HuH-7 (cell line): ENCODE measurements at regions not wholly inside any gene's neighbourhood (a gene's known extent, or its start where the extent isn't known, plus 50 kb on each side); places are given as distances from the start of the nearest gene placed in this dataset.
"Not testable (repeated sequence)": the region's sequence is repeated elsewhere in the genome, so short reads cannot be mapped to it uniquely, and the experiment has no call there.

ENCODE experiments used
- DNase-seq: peaks from one replicate; pipeline ENCODE4 v3.0.0; 2011; ENCODE audit warnings: low spot score

DNA sequence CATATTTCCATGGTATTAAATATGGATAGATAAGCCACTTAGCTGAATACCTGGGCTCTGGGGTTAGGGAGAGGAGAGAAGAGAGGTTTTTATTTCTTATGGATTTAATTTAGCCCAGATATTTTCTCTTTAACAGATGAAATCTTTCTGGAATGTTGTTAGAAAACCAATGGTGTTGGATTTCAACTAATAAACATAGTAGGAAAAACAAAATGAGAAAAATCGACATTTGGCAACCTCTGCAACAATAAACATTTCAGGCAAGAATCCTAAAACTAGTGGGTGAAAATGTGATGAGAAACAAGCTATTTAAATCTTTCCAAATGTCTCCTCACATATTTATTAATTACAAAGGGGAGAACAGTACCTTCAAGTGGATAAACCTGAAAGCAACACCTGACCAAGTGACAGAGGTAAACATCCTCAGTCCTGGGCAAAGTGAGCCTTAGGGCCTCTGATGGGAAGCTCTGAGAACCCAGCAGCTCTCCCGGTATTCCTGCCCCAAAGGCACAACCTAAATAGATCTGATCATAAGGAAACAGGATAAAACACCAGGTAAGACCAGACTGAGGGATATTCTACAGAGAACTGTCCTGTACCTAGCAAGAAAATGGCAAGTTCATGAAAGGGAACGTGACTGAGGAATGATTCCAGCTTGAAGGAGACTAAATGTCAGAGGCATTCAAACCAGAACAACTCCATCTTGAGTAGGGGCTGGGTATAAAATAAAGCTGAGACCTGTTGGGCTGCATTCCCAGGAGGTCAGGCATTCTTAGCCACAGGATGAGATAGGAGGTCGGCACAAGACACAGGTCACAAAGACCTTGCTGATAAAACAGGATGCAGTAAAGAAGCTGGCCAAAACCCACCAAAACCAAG lies 163.7 kb downstream of the ESM1 start:
- no peak for DNase-seq

DNA sequence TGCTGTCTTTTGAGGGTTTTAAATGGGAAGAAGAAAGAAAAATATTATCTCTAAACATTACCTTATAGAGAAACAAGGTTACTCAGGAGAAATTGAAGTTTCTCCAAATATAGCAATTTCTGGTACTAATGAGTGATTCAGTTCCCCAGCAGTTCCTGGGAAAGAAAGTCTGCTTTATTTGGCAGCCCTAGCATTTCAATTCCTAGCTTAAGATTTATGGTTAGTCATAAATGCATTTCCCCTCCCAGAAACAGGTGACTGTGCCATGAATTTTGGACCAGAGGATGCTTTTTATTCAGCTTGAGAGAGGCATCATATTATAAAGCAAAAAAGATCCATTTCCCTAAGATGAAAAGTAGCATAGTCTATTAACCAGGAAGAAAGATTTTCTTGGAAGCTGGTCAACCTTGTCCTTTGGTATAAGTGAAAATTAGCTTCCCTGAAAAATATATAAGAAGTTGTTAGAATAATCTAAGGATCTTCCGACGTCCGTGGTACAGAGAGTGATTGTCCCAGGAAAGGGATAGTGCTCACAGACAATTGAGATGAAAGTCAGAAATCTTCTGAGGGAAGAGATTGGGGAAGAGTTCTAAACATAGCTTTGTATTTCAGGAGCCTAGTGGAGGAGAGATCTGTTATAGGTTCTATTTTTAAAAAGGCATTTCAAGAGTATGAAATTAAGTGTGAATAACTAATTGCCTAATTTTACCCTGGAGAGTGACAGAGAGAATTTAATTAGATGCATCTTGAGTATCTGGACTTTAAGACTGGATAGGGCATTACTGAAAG lies 164.9 kb downstream of the ESM1 start:
- DNase-seq: no peak

DNA sequence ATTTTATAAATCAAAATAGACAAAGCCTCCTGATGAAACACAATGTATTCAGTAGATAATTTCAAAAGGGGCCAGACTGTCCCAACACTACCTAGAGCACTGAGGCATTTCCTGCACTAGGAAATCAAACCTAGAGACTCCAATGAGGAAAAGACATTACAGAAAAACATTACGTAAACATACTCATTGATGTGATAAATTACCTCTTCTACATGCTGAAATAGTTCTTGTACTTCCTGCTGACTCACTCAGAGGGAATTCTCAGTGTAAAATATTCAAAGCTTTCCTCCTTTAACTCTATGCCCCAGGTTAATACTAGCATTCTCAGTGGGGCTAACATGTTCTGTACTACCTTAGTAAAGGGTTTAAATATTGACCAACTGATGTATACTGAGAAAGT lies 178.0 kb downstream of the ESM1 start:
- no peak for DNase-seq

DNA sequence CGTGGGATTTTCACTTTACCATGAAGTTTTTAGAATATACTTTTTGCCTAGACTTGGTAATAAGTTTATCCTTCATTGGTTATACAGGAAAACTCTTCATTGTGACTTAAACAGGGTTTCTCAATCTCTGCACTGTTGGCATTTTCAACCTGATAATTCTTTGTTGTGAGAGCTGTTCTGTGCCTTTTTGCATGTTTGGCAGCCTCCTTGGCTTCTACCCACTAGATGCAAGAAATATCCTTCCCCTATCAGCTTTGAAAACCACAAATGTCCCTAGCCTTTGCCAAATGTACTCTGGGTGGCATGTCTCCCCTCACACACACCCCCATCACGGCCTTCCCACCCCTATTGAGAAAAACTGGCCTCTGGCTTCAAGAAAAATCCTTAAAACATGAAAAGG lies 180.9 kb downstream of the ESM1 start:
- no peak for DNase-seq

DNA sequence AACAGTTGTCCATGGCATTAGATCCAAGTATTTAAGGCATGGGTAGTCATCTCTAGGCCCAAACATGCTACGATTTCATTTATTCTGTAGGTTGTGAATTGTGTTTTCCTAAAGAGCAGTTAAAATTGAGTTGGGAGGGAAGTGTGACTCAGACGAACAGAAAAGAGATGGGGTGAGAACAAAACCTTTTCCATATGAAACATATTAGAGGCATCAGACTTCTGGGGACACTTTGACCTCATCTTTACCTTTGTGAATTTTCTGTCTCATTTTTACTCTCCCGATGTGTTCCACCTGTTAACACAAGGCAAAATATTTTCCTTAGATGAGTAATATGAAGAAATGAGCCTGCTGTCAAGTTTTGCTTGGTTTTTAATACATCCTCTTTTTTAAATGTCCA lies 181.3 kb downstream of the ESM1 start:
- DNase-seq: no peak

DNA sequence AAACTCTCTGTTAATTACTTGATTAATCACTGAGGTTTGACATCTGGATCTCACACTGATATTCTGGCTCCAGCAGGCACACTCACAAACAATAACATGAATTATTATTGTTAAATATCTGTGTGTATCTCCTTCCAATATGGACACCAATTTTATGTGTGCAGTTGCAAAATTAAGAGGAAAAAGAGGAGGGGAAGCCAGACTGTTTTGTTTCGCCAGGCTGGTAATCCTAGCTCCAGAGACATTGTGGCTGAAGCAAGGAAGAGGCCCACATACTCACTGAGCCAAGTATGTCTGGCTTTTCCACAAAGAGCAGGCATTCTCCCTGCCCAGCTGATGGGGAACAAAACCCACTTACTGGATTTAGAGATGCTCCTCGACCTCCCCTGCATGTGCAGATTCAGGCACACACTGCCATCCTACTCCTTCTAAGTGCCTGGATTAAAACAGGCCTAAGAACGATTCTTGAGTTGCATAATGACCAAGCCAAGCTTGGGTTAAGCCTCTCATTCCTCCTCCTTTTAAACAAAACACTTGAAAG lies 181.9 kb downstream of the ESM1 start:
- DNase-seq: no peak

DNA sequence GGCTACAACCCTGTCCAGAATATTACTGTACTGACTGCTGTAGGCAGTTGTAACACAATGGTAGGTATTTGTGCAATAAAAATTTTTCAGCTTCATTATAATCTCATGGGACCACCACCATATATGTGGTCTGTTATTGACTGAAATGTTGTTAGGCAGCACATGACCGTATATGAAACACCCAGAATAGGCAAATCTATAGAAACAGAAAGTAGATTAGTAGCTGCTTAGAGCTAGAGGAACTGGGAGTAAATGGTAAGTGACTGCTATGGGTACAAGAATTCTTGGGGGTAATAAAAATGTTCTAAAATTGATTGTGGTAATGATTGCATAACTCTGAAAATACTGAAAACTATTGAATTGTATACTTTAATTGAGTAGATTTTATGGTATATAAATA lies 185.7 kb downstream of the ESM1 start:
- no peak for DNase-seq

DNA sequence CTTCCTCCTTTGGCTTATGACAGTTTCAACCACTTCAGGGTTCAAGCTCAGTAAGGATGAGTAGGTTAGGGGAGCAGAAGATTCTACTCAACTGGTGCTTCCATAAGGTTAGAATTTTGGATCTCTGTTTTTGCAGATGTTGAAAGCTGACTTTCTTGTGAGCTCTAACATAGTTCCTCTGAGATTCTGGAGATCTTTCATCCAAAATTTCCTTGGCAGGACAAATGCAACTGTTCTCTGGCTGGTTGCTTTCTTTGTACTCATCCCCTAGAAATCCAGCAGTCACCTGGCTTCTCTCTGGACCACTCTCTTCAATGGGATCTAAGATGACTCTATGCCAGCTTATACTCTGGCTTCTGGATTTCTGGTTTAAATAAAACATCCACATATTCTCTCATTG lies 189.6 kb downstream of the ESM1 start:
- no peak for DNase-seq

DNA sequence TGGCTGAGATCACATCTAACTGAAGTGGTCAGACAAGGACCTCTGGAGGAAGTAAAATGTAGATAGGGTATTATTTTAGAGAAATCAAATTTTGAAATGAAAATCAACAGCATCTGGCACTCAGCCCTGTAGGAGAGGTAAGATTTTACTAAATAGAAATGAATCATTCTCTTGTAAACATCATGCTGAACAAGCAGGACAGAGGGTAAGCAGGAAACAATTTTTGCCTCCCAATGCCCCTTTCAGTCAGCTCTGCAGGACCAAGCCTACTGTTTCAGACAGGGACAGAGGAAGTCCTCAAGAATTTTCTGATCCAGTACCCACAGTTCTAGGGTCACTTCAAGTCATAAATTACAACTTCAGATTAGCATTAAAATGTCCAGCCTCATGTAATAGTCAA lies 190.1 kb downstream of the ESM1 start:
- no peak for DNase-seq

DNA sequence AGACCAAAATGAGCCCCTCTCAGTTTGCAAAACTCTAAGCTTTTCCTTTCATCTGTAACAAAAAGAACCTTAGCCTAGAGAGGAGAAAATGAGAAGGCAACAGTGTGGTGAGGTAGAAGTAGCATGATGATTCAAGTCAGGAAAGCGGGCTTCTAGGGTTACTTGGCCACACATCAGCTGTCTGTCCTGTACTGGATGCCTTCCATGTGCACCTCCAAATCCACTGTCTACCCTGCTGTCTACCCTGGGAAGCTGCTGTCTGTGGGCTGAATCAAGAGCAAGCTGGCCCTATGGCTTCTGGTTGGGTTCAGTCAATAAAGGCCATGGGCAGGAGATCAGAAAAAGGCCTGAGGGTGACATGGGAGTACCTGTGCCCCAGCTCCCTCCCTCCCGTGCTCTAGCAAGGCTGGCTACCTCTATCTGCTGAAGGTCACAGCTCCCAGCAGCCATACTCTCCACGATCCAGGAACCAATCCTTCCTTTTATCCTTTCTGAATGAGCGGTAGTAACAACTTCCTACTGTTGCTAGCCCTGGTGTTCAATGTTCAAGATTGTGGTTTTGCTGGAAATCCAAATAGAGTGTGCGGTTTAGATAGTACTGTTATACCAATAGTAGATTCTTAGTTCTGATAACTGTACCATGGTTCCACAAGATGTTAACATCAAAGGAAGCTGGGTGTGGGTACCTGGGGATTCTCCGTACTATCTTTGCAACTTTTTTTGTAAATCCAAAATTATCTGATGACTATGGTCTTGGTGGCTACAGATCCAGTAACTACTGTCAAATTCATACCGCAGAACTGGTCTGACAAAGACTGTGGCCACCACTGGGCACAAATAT lies 191.0 kb downstream of the ESM1 start:
- DNase-seq: no peak

DNA sequence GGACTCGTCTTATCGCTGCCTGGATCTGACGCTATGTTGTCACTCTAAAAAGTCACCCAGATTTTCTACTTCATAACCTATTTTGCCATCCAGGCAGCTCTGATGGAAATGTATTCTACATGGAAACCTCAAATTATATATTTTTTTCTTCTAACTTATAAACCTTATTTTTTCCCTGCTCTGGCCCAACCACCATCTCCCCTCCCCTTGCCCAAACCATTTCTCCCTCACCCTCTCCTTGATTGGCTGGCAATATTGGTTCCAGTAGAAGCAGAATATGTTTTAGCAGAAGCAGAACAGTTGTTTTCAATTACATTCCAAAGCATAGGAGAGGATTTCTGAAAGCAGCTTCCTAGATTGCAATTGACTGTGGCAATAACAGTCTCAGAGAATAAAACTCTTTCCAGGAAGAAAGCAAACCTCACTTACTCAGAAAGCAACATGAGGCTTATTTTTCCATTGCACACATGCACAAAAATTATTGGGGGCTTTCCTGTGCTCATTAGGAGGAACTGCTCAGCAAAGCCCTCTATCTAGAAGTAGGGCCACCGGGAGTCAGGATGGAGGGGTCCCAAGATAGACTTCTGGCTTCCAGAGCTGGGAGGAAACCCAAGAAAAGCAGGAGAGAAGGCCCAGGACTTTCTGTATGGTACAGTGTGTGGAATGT lies 191.8 kb downstream of the ESM1 start:
- no peak for DNase-seq

DNA sequence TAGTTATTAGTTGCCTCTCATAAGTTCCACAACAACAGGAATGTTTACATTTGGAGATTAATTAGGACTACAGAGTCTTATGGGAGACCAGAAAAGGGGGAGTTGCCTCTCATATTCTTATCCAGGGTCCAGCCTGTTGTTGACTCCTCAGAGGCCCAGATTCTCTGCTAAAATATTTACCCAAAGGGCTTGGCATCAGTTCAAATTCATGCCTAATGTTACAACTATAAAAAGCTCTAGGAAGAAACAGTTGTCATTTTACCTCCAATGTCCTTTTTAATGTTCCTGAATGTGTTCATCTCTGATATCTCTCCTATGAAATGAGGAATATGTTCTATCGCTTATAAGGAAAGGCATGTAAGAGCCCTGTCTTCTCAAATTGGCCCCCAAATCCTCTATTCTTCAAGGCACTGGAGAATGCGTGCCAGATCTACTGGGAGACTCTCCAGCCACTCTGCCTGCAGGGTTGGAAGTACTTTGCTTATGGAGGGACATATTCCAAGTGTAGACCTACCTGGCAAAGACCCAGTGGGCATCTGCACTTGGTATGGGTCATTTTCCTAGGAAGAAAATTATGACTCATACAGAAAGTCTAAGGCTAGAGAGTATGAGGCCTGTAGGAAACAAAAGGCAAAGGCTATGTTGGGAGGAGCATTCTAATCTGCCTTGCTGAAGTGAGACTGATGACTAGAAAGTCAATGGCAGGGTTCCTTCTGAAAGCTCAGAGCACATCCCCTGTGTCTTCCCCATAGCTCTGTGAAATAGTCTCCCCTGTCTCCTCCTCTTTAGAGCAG lies 192.6 kb downstream of the ESM1 start:
- DNase-seq: no peak

DNA sequence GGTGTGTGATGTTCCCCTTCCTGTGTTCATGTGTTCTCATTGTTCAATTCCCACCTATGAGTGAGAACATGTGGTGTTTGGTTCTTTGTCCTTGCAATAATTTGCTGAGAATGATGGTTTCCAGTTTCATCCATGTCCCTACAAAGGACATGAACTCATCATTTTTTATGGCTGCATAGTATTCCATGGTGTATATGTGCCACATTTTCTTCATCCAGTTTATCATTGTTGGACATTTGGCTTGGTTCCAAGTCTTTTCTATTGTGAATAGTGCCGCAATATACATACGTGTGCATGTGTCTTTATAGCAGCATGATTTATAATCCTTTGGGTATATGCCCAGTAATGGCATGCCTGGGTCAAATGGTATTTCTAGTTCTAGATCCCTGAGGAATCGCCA lies 197.5 kb downstream of the ESM1 start:
- DNase-seq: not testable (repeated sequence)

DNA sequence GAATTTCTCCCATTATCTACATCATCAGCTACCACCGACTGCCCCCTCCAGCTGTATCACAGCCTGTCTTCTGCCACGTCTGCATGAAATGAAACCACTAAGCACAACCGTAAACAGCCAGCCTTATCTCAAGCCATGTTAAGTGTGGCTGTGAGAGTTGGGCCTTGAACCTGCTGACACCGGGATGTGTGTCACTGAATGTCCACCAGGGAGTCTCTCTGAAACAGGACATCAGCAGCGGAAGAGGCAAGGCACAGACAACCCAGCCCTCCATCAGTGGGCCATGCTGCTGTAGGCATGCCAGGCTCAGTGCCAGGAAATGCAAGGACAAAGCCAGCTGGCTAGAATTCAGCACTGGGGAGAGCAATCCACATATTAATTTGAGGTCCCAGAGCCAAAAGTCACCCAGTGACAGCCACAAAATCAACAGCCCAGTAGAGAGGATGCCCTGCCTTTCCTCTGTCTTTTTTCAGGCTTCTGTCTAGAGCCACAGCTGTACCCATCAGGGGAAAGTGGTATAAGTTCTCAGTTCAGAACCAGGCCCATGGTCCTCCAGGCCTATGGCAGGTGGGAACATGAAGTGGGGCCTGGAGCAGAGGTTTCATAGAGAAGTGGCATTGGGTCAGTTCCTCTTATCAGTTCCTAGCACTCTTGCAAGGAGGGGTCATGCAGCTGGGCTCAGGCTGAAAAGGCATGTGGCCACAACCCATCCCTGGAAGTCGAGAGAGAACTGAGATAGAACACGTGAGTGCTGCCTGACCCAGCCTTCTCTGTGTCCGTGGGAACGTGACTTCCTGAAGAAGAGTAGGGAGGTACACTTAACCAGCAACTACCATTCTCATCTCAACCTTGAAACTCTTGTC lies 199.4 kb downstream of the ESM1 start:
- DNase-seq: peak; percentile 4

DNA sequence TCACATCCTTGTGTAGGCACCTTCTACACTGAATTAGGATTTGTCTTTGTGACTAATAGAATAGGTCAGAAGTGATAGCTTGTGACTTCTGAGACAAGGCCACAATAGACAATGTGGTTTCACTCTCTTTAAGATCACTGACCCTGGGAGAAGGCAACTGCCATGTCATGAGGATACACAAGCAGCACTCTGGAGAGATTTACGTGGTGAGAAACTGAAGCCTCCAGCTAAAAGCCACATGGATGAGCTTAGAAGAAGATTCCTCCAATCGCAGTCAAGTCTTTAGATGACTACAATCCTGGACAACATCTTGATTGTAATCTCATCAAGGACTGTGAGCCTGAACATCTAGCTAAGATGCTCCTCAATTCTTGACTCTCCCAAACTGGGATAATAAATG lies 206.6 kb downstream of the ESM1 start:
- DNase-seq: no peak

DNA sequence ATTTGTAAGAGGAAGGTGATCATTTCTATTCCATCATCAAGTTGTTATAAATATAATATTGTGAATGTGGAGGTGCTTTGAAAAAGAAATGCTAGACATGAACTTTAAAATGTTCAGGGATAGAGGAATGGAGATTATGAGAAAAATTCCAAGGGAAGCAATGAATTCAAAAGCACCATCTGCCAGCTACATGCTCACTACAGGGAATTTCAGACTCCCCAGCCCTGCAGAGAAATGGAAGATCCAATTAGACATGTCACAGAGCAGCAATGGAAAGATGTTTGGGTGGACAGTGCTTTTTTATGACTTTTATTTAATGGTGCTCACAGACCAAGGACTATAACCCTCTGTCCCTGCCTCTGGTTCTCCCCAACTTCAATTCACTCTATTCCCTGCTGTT lies 209.7 kb downstream of the ESM1 start:
- no peak for DNase-seq

DNA sequence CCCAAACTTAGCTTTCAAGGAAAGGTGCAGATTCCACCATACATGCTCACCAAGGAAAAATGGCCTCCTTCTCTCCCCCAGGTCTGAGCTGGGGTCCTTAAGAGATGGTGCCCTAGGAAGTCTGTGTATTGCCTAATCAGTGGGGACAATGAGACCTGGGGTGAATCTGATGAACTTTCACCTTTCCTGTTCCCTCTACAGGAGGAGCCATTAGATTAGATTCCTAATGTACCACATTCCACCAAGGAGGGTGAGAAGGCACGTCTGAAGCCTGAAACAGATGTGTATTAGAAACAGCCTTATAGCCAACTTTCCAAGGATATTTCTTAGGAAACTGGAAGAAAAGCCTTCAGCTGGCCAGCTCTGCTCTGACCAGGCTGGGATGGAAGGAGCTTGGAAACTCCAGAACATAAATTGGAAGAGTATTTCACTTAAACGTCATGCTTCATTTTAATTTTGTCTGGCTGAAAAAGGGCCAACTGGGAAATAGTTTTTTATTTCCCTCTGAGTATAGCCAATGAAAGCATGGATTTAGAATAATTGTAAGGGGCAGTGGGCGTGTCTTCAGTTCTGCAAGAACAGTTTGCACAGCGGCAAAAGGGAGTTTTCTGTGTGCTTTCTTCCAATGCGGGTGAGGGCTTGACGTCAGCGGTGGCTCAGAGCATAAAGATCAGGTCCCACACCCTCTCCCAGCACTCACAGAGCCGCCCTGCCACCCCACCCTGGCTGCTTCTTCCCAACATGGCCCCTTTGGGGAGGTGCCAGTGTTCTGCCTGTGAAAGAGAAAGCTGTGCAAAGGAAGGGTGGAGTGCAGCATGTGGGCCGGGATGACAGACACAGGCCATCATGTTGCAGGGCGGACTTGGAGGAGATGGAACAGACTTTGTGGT lies 210.9 kb downstream of the ESM1 start:
- DNase-seq: no peak

DNA sequence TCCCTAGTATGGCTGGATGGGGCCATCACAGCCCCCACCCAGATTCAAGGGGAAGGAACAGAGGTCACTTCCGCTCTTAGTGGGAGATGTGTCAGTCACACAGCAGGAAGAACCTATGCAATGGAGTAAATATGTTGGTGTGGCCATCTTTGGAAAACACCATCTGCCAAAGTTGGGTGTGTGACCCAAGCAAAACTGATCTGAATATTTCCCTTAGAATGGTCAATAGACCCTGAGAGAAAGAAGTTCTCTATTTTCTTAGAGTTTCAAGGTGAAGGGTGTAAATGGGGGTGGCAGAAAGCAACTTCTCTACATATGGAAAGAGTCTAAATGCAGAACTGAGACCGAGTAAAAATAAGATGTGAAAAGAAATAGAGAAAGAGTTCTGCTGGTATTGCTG lies 212.7 kb downstream of the ESM1 start:
- DNase-seq: no peak

DNA sequence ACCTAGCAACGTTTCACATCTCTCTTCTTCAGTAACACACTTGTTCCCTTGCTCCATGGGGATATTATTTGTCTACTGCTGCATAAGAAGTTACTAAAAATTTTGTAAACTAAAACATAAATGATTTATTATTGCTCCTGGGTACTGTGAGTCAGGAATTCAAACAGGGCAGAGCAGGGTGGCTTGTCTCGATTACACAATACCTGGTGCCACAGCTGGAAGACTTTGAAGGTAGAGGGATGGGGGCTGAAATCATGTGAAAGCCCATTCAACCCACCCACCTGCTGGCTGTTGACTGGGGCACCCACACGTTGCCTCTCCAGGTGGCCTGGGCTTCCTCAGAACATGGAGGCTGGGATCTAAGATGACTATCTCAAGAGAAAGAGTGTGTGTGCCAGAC lies 213.2 kb downstream of the ESM1 start:
- no peak for DNase-seq
